ENCODE measurements at regions not wholly inside any gene's neighbourhood (a gene's known extent, or its start where the extent isn't known, plus 50 kb on each side); places are given as distances from the start of the nearest gene placed in this dataset.

DNA sequence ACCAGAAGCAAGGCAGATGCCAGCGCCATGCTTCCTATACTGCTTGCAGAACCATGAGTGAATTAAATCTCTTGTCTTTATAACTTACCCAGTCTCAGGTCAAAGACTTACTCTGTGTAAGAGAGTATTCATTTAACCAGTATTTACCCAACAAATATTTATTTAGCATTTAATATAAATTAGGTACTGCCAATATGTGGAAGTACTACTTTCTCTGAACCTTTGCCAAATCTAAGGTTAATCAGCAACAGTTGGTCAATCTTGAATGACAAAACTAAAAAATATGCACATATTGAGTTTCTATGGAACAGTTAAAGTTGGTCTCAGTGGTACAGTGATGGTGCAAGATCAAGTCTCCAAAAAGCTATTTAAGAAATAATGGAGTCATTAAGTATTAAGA is 155.9 kb upstream of the CCNG1 start:
- DNase-seq (ENCODE audit: low spot score) (no peak), ATAC-seq (no peak)
- no peak overlapping the region for H3K27ac Mint-ChIP-seq
- Histone ChIP-seq H3K27ac (ENCODE audit: low read depth) (no peak overlapping the region), H3K4me3 (no peak overlapping the region), H3K27me3 (ENCODE audit: insufficient read depth) (no peaks in the 10 kb centered on the region), H3K36me3 (ENCODE audit: insufficient read depth) (no peaks in the 10 kb centered on the region), H3F3A (replicated peaks; ENCODE audit: low read depth) (no peaks in the 10 kb centered on the region), H3K9me2 (ENCODE audit: insufficient read depth) (no peaks in the 10 kb centered on the region), H3K4me1 (ENCODE audit: insufficient read depth) (no peaks in the 10 kb centered on the region), H2AFZ (no peak overlapping the region), H3K4me2 (no peak overlapping the region), H3K79me2 (replicated peaks; ENCODE audit: insufficient read depth) (no peaks in the 10 kb centered on the region), H4K20me1 (replicated peaks; ENCODE audit: insufficient read depth) (no peaks in the 10 kb centered on the region)
- no peak for TF ChIP-seq CREB1 (CRISPR knock-in tag; IDR thresholded peaks at IDR 0.05; ENCODE audit: low read depth)
- TF ChIP-seq EZH2phosphoT487 (IDR thresholded peaks at IDR 0.05; ENCODE audit: unreplicated experiment): no peak
- no peak for TF ChIP-seq STAT1 (IDR thresholded peaks at IDR 0.05; ENCODE audit: unreplicated experiment)
- no peak for TF ChIP-seq EZH2 (IDR thresholded peaks at IDR 0.05; ENCODE audit: low read depth, unreplicated experiment)
- H3K4me1 Mint-ChIP-seq: no peaks in the 10 kb centered on the region
- H3K9me3 Mint-ChIP-seq: peaks cover 3% of the 10 kb centered on the region; the same call in 1 of the 3 replicates
- H3K36me3 Mint-ChIP-seq (ENCODE audit: low read depth): 0 out of 3 replicates have a peak, but pooled peaks cover 5% of the 10 kb centered on the region
- no peaks in the 10 kb centered on the region for H3K27me3 Mint-ChIP-seq (ENCODE audit: insufficient read depth, low read depth, poor library complexity)
- H3K4me3 Mint-ChIP-seq: no peak overlapping the region

DNA sequence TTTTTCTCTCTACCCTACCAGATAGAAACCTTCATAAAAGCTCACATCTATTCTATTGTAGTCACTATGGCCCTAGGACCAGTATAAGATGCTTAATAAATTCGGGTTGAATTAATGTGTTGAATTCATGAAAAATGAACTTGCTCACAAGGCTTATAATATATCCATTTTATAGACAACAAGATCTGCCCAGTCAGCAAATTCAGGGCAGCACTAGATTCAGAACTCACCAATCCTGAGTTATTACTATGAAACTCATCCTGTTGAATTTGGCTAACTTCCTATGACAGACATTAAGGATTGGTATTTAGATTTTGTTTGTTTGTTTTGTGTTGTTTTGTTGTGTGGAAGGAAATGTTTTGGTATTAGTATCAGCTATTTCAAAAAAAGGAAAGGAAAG is 143.6 kb upstream of the CCNG1 start:
- H3K79me2 ChIP-seq (replicated peaks; ENCODE audit: insufficient read depth): no peaks in the 10 kb centered on the region
- no peaks in the 10 kb centered on the region for H4K20me1 ChIP-seq (replicated peaks; ENCODE audit: insufficient read depth)
- H3K27me3 ChIP-seq (ENCODE audit: insufficient read depth): no peaks in the 10 kb centered on the region
- Mint-ChIP-seq H3K9me3 (no peaks in the 10 kb centered on the region), H3K27ac (no peak overlapping the region), H3K27me3 (ENCODE audit: insufficient read depth, low read depth, poor library complexity) (no peaks in the 10 kb centered on the region), H3K36me3 (ENCODE audit: low read depth) (no peaks in the 10 kb centered on the region), H3K4me3 (no peak overlapping the region), H3K4me1 (no peaks in the 10 kb centered on the region)
- H3F3A ChIP-seq (replicated peaks; ENCODE audit: low read depth): no peaks in the 10 kb centered on the region
- no peak overlapping the region for H2AFZ ChIP-seq
- no peaks in the 10 kb centered on the region for H3K36me3 ChIP-seq (ENCODE audit: insufficient read depth)
- H3K27ac ChIP-seq (ENCODE audit: low read depth): no peak overlapping the region
- no peak overlapping the region for H3K4me3 ChIP-seq
- H3K9me2 ChIP-seq (ENCODE audit: insufficient read depth): 0 out of 2 replicates have a peak, but pooled peaks cover 3% of the 10 kb centered on the region
- ATAC-seq (no peak), DNase-seq (ENCODE audit: low spot score) (no peak)
- no peak overlapping the region for H3K4me2 ChIP-seq
- H3K4me1 ChIP-seq (ENCODE audit: insufficient read depth): no peaks in the 10 kb centered on the region
- TF ChIP-seq ZNF114 (CRISPR knock-in tag; IDR thresholded peaks at IDR 0.05): no peak
- no peak for TF ChIP-seq STAT1 (IDR thresholded peaks at IDR 0.05; ENCODE audit: unreplicated experiment)
- TF ChIP-seq POLR2AphosphoS5 (IDR thresholded peaks at IDR 0.05; ENCODE audit: low read depth): no peak
- TF ChIP-seq, protein P1, sequence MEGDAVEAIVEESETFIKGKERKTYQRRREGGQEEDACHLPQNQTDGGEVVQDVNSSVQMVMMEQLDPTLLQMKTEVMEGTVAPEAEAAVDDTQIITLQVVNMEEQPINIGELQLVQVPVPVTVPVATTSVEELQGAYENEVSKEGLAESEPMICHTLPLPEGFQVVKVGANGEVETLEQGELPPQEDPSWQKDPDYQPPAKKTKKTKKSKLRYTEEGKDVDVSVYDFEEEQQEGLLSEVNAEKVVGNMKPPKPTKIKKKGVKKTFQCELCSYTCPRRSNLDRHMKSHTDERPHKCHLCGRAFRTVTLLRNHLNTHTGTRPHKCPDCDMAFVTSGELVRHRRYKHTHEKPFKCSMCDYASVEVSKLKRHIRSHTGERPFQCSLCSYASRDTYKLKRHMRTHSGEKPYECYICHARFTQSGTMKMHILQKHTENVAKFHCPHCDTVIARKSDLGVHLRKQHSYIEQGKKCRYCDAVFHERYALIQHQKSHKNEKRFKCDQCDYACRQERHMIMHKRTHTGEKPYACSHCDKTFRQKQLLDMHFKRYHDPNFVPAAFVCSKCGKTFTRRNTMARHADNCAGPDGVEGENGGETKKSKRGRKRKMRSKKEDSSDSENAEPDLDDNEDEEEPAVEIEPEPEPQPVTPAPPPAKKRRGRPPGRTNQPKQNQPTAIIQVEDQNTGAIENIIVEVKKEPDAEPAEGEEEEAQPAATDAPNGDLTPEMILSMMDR (conservative IDR thresholded peaks at IDR 0.05; ENCODE audit: low read depth in 2 of 2): no peak
- no peak for TF ChIP-seq ZNF331 (CRISPR knock-in tag; IDR thresholded peaks at IDR 0.05; ENCODE audit: low read depth)
- no peak for TF ChIP-seq NANOG (IDR thresholded peaks at IDR 0.05; ENCODE audit: borderline replicate concordance)
- TF ChIP-seq, protein P2, sequence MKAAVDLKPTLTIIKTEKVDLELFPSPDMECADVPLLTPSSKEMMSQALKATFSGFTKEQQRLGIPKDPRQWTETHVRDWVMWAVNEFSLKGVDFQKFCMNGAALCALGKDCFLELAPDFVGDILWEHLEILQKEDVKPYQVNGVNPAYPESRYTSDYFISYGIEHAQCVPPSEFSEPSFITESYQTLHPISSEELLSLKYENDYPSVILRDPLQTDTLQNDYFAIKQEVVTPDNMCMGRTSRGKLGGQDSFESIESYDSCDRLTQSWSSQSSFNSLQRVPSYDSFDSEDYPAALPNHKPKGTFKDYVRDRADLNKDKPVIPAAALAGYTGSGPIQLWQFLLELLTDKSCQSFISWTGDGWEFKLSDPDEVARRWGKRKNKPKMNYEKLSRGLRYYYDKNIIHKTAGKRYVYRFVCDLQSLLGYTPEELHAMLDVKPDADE (IDR thresholded peaks at IDR 0.05): no peak
- TF ChIP-seq EZH2 (IDR thresholded peaks at IDR 0.05; ENCODE audit: low read depth, unreplicated experiment): no peak
- no peak for TF ChIP-seq EZH2phosphoT487 (IDR thresholded peaks at IDR 0.05; ENCODE audit: unreplicated experiment)
- no peak for TF ChIP-seq JUNB (IDR thresholded peaks at IDR 0.05; ENCODE audit: unreplicated experiment)
- TF ChIP-seq, protein P3, sequence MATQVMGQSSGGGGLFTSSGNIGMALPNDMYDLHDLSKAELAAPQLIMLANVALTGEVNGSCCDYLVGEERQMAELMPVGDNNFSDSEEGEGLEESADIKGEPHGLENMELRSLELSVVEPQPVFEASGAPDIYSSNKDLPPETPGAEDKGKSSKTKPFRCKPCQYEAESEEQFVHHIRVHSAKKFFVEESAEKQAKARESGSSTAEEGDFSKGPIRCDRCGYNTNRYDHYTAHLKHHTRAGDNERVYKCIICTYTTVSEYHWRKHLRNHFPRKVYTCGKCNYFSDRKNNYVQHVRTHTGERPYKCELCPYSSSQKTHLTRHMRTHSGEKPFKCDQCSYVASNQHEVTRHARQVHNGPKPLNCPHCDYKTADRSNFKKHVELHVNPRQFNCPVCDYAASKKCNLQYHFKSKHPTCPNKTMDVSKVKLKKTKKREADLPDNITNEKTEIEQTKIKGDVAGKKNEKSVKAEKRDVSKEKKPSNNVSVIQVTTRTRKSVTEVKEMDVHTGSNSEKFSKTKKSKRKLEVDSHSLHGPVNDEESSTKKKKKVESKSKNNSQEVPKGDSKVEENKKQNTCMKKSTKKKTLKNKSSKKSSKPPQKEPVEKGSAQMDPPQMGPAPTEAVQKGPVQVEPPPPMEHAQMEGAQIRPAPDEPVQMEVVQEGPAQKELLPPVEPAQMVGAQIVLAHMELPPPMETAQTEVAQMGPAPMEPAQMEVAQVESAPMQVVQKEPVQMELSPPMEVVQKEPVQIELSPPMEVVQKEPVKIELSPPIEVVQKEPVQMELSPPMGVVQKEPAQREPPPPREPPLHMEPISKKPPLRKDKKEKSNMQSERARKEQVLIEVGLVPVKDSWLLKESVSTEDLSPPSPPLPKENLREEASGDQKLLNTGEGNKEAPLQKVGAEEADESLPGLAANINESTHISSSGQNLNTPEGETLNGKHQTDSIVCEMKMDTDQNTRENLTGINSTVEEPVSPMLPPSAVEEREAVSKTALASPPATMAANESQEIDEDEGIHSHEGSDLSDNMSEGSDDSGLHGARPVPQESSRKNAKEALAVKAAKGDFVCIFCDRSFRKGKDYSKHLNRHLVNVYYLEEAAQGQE (IDR thresholded peaks at IDR 0.05; ENCODE audit: unreplicated experiment): no peak
- TF ChIP-seq CREB1 (CRISPR knock-in tag; IDR thresholded peaks at IDR 0.05; ENCODE audit: low read depth): no peak

All from GM23338 (cell line).